Keratinocyte (primary cell): ENCODE measurements at regions not wholly inside any gene's neighbourhood (a gene's known extent, or its start where the extent isn't known, plus 50 kb on each side); places are given as distances from the start of the nearest gene placed in this dataset.

ENCODE experiments used
- DNase-seq: peaks from one replicate; pipeline ENCODE4 v3.0.0-alpha.2; 2011; ENCODE audit warnings: low read depth, missing footprints, low spot score
- FAIRE-seq: peaks from 2 replicates; lab custom pipeline; 2011; peaks lifted over from hg19 to GRCh38; lab: Jason Lieb, UNC
- H2AFZ ChIP-seq: 2 replicates; pipeline ENCODE4 v1.6.0; 2012; ENCODE audit warnings: low read length, control low read depth, inconsistent platforms; ENCODE audit not compliant: control insufficient read depth
- H3K27ac ChIP-seq: 2 replicates; pipeline ENCODE4 v1.5.1; 2011; ENCODE audit warnings: low read length; ENCODE audit not compliant: control insufficient read depth, insufficient read depth
- H3K27me3 ChIP-seq: 3 replicates; pipeline ENCODE4 v1.6.0; 2011; ENCODE audit warnings: low read length; ENCODE audit not compliant: control insufficient read depth, insufficient read depth; ENCODE audit errors: extremely low read depth
- H3K36me3 ChIP-seq, 2 experiments: 2 replicates in 1 of 2; 3 replicates in 1 of 2; pipeline ENCODE4 v1.5.1; 2011; ENCODE audit warnings: low read length in 2 of 2, mild to moderate bottlenecking in 1 of 2; ENCODE audit not compliant: control insufficient read depth in 2 of 2, insufficient read depth in 2 of 2; ENCODE audit errors: extremely low read depth in 1 of 2
- H3K4me1 ChIP-seq: 3 replicates; pipeline ENCODE4 v1.5.1; 2011; ENCODE audit warnings: low read length; ENCODE audit not compliant: control insufficient read depth, insufficient read depth; ENCODE audit errors: extremely low read depth
- H3K4me2 ChIP-seq: 3 replicates; pipeline ENCODE4 v1.6.0; 2011; ENCODE audit warnings: low read depth, low read length; ENCODE audit not compliant: control insufficient read depth, insufficient read depth; ENCODE audit errors: extremely low read depth
- H3K4me3 ChIP-seq, 3 experiments: fragments of 200-600 bp in 1 of 3; sonication (generic) in 1 of 3; 2 replicates in 2 of 3; 3 replicates in 1 of 3; pipeline ENCODE4 v1.5.1; 2011 to 2016; ENCODE audit warnings: low read length in 3 of 3, mild to moderate bottlenecking in 3 of 3, control low read depth in 2 of 3, inconsistent platforms in 1 of 3, low read depth in 1 of 3, mixed read lengths in 1 of 3, mixed run types in 1 of 3, moderate library complexity in 1 of 3; ENCODE audit not compliant: control insufficient read depth in 2 of 3, insufficient read depth in 2 of 3; ENCODE audit errors: extremely low read depth in 1 of 3
- H3K79me2 ChIP-seq: 2 replicates; pipeline ENCODE4 v1.6.0; 2012; ENCODE audit warnings: low read length; ENCODE audit not compliant: control insufficient read depth, insufficient read depth
- H3K9ac ChIP-seq: 3 replicates; pipeline ENCODE4 v1.6.0; 2011; ENCODE audit warnings: low read length; ENCODE audit not compliant: control insufficient read depth, insufficient read depth; ENCODE audit errors: extremely low read depth
- H3K9me1 ChIP-seq: 3 replicates; pipeline ENCODE4 v1.6.0; 2011; ENCODE audit warnings: low read length; ENCODE audit not compliant: control insufficient read depth, insufficient read depth; ENCODE audit errors: extremely low read depth
- H3K9me3 ChIP-seq: 2 replicates; pipeline ENCODE4 v1.5.1; 2012; ENCODE audit warnings: low read depth, low read length; ENCODE audit not compliant: control insufficient read depth
- H4K20me1 ChIP-seq: 3 replicates; pipeline ENCODE4 v1.6.0; 2011; ENCODE audit warnings: low read length; ENCODE audit not compliant: control insufficient read depth, insufficient read depth; ENCODE audit errors: extremely low read depth
- CTCF ChIP-seq, 3 experiments: IDR thresholded peaks in 1 of 3; conservative IDR thresholded peaks in 1 of 3; optimal IDR thresholded peaks in 1 of 3; 2 replicates in 2 of 3; 3 replicates in 1 of 3; pipeline versions ENCODE3 to v1.5.1; 2011; ENCODE audit warnings: low read length in 3 of 3, mild to moderate bottlenecking in 3 of 3, moderate library complexity in 2 of 3, control low read depth in 1 of 3, inconsistent platforms in 1 of 3; ENCODE audit not compliant: insufficient read depth in 2 of 3; ENCODE audit errors: extremely low read depth in 1 of 3
- EZH2 ChIP-seq: IDR thresholded peaks from one replicate; pipeline ENCODE4 v1.6.1; 2012; ENCODE audit warnings: inconsistent platforms, mild to moderate bottlenecking, low read length, moderate library complexity
- dilution Hi-C: fragments of 300-500 bp; cut with MboI; formaldehyde crosslinking; loops from one replicate; pipeline ENCODE4 v1.7.0; 2020; ENCODE audit warnings: low sequenced_read_pairs; ENCODE audit not compliant: extremely low pct_ligation_motif_present

- DNase-seq (no peak), FAIRE-seq (no peak)
- Histone ChIP-seq H3K4me1 (no peaks in the 10 kb centered on the region), H3K27ac (no peak overlapping the region), H3K79me2 (no peaks in the 10 kb centered on the region), H3K27me3 (no peaks in the 10 kb centered on the region), H4K20me1 (no peaks in the 10 kb centered on the region), H3K9me3 (no peaks in the 10 kb centered on the region), H3K36me3 (no peaks in the 10 kb centered on the region), H3K4me2 (no peak overlapping the region), H3K9ac (no peak overlapping the region), H3K4me3 (no peak overlapping the region), H3K9me1 (no peaks in the 10 kb centered on the region), H2AFZ (no peak overlapping the region)
- dilution Hi-C loops, result no loop called here
- TF ChIP-seq EZH2 (no peak), CTCF (optimal IDR thresholded peaks at IDR 0.05 in 1 of 3, IDR thresholded peaks at IDR 0.05 in 1 of 3, conservative IDR thresholded peaks at IDR 0.05 in 1 of 3; ENCODE audit: extremely low read depth in 1 of 3, insufficient read depth in 2 of 3, low read length in 3 of 3) (no peak)
Observed at GRCh38 chr10:108425283-108425964, 1260.9 kb upstream of the SORCS1 start.

GRCh38 chr10:108424656-108425055 lies 1260.2 kb upstream of the SORCS1 start:
- Histone ChIP-seq H3K36me3 (no peaks in the 10 kb centered on the region), H3K9me1 (no peaks in the 10 kb centered on the region), H2AFZ (no peak overlapping the region), H4K20me1 (no peaks in the 10 kb centered on the region), H3K4me2 (no peak overlapping the region), H3K9ac (no peak overlapping the region), H3K4me1 (no peaks in the 10 kb centered on the region), H3K4me3 (no peak overlapping the region), H3K9me3 (no peaks in the 10 kb centered on the region), H3K27me3 (no peaks in the 10 kb centered on the region), H3K79me2 (no peaks in the 10 kb centered on the region), H3K27ac (no peak overlapping the region)
- no peak for DNase-seq
- dilution Hi-C loops, result no loop called here
- FAIRE-seq, result no peak
- TF ChIP-seq CTCF (optimal IDR thresholded peaks at IDR 0.05 in 1 of 3, IDR thresholded peaks at IDR 0.05 in 1 of 3, conservative IDR thresholded peaks at IDR 0.05 in 1 of 3; ENCODE audit: extremely low read depth in 1 of 3, insufficient read depth in 2 of 3, low read length in 3 of 3) (no peak), EZH2 (no peak)
